ENCODE measurements at regions not wholly inside any gene's neighbourhood (a gene's known extent, or its start where the extent isn't known, plus 50 kb on each side); places are given as distances from the start of the nearest gene placed in this dataset.

DNA sequence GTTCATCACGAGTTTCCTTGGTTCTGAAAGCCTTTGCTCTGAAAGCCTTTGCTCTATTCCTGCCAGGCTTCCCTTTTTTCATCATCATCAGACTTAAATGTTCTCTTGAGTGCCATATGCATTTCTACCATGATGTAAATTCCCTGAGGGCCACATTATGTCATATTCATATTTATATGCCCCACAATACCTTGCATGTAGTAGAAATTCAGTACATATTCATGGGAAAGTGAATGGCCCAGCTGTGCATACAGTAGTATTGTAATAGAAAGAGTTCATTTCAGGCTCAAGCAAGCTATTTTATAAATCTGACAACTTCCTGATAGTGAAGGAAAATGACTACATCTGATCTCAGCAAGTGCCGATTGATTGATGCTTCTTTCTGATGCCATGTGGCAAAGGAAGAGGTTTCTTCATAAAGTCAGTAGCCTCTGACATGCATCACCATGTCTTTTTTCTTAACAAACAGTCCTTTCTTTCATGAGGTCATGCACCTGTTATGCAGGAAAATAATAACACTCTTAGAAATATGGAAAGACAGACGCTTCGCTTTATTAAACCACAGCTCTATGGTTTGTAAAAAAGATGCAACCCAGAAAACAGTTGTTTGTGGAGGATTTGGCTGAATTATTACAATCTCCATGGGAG, 308.7 kb downstream of the SAMD5 start:
- no peaks in the 10 kb centered on the region for H3K4me1 Mint-ChIP-seq (ENCODE audit: low read depth)
- H3K36me3 Mint-ChIP-seq (ENCODE audit: low read depth), result no peaks in the 10 kb centered on the region
- H3K4me3 Mint-ChIP-seq, result no peak overlapping the region
- H3K27ac Mint-ChIP-seq, result no peak overlapping the region
- no peaks in the 10 kb centered on the region for H3K9me3 Mint-ChIP-seq
- H3K27me3 Mint-ChIP-seq (ENCODE audit: low read depth), result no peaks in the 10 kb centered on the region

DNA sequence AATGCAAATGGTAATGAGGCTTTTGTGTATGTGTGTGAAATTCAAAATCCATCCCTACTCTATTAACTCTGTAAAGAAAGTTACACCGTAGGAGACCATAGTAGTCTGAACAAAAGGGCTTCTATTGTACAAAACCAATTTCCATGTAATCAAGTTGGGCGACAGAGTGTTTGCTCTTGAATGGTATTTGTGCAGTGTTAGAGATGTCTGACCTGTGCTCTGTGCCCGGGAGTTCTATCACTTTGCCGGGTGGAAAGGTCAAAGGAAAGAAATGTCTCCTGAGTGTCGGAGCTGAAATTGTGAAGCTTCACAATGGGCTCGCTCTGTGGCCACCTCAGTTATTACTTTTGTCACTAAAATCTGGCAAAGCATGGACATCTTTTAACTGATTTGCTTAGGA, 312.0 kb downstream of the SAMD5 start:
- no peaks in the 10 kb centered on the region for H3K27me3 Mint-ChIP-seq (ENCODE audit: low read depth)
- no peaks in the 10 kb centered on the region for H3K4me1 Mint-ChIP-seq (ENCODE audit: low read depth)
- H3K9me3 Mint-ChIP-seq, result no peaks in the 10 kb centered on the region
- H3K27ac Mint-ChIP-seq, result no peak overlapping the region
- no peak overlapping the region for H3K4me3 Mint-ChIP-seq
- no peaks in the 10 kb centered on the region for H3K36me3 Mint-ChIP-seq (ENCODE audit: low read depth)

DNA sequence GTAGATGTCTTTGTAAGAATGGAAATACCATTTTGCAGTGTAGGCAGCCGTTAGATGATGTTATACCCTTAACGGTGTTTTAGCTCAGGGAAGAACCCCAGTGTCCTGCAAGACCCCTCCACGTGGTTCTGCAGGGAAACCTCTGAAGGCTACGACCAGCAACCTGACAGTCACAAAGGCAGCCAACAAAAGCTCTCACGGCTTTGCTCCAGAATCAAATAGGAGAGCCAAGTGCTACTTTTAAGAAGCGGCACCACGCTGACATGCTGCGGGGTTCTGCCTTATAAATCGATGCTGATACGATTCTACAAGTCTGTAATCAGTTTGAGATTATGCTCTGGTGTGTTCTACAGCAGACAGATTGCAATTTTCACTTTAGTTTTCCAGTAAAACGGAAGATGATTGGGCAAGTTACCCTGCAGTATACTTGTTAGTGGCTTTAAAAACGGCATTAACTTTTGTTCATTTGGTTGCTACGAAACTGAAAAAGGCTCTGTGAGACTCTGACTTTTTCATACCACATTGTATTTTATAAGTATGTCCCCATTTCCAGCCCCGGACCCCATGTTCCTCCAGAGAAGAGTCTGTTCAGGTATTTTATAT, 312.9 kb downstream of the SAMD5 start:
- Mint-ChIP-seq H3K4me1 (ENCODE audit: low read depth) (no peaks in the 10 kb centered on the region), H3K4me3 (no peak overlapping the region), H3K27me3 (ENCODE audit: low read depth) (no peaks in the 10 kb centered on the region), H3K9me3 (no peaks in the 10 kb centered on the region), H3K36me3 (ENCODE audit: low read depth) (no peaks in the 10 kb centered on the region), H3K27ac (no peak overlapping the region)

DNA sequence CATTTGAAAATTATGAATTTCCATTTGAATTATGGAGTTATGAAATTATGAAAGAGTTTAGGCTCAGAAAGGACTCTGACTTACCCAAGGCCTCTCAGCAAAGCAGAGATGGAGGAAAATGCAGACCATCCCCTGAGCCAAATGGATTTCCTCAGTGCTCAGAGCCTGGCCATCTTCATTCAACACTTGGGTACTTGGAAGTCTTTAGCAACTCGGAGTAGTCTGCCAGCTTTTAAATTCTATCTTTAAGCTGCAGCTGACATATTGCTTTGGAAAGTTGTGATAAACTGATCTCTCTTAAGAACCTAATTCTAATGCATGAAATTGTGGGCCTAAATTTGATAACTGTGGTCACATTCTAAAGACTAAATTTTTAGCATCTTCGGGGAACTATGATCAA, 315.4 kb downstream of the SAMD5 start:
- no peaks in the 10 kb centered on the region for H3K4me1 Mint-ChIP-seq (ENCODE audit: low read depth)
- H3K27me3 Mint-ChIP-seq (ENCODE audit: low read depth), result no peaks in the 10 kb centered on the region
- no peak overlapping the region for H3K4me3 Mint-ChIP-seq
- no peaks in the 10 kb centered on the region for H3K9me3 Mint-ChIP-seq
- H3K27ac Mint-ChIP-seq, result no peak overlapping the region
- H3K36me3 Mint-ChIP-seq (ENCODE audit: low read depth), result no peaks in the 10 kb centered on the region

DNA sequence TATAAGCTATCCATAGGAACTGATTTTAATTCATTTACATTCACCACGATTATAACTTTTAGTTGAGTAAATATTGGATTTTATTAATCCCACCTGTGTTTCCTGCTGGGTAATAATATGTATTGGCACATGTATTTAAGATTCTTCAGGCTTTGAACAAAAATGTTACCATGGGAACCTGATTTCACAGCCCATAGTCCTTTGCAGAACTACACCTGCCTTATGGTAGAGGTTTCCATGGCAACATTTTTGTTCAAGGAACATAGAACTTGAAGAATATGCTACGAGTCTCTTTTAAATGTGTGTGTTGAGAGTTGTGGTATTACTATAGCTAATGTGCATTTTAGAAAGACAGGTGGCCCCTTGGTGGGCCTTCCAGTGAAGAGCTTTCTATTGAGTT, 317.4 kb downstream of the SAMD5 start:
- Mint-ChIP-seq H3K9me3 (no peaks in the 10 kb centered on the region), H3K36me3 (ENCODE audit: low read depth) (no peaks in the 10 kb centered on the region), H3K4me3 (no peak overlapping the region), H3K4me1 (ENCODE audit: low read depth) (no peaks in the 10 kb centered on the region), H3K27me3 (ENCODE audit: low read depth) (no peaks in the 10 kb centered on the region), H3K27ac (no peak overlapping the region)

DNA sequence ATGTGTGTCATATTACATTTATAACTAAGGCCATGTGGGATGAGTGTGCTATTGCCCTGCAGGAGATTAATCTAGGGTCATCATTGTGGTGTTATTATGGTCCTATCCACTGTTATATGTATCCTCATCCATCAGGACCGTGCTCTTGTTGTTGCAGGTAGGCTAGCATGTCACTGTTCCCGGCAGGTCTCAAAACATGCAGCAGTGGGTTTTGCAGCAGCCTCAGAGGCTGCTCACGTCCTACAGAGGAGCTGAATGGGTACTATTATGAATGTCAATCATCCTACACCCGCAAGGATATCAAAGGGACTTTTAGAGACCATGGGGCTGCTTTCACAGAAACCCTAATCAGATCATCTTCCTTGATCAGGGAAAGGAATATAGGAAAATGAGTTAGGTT, 318.2 kb downstream of the SAMD5 start:
- Mint-ChIP-seq H3K4me3 (no peak overlapping the region), H3K4me1 (ENCODE audit: low read depth) (no peaks in the 10 kb centered on the region), H3K36me3 (ENCODE audit: low read depth) (no peaks in the 10 kb centered on the region), H3K27me3 (ENCODE audit: low read depth) (no peaks in the 10 kb centered on the region), H3K9me3 (no peaks in the 10 kb centered on the region), H3K27ac (no peak overlapping the region)

DNA sequence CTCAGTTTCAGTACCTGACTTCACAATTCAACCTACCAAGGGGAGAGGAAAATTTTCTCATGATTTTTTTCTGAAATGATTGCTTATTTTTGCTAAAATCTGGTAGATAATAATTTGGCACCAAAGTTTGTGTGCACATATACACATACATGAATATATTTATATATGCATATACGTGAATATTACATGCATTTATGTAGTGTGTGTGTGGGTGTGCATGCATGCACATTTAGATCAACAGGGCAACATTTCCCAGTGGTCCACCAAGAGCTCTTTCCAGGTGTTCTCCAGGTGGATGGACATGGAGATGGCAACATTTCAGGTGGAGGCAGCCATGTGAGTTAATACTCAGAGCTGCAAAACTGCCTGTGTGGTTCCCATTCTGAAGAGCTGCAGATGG, 320.9 kb downstream of the SAMD5 start:
- Mint-ChIP-seq H3K27ac (no peak overlapping the region), H3K27me3 (ENCODE audit: low read depth) (no peaks in the 10 kb centered on the region), H3K36me3 (ENCODE audit: low read depth) (no peaks in the 10 kb centered on the region), H3K4me1 (ENCODE audit: low read depth) (no peaks in the 10 kb centered on the region), H3K9me3 (no peaks in the 10 kb centered on the region), H3K4me3 (no peak overlapping the region)

DNA sequence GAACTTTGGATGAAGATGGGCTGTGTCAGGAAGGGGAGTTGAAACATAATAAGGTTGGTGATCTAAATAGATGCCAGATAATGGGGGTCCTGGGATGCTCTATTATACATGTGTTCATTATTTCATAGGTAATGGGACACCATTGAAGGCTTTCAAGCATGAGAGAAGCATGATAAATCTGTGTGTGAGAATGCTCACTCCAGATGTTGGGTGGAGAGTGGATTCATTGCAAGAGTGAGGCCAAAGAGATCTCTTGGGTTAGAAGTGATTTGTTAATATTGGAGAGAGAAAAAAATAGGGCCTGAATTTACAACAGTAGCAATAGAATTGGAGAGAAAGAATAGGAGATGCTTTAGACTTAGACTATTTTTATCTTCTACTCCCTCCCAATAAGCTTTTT, 321.3 kb downstream of the SAMD5 start:
- no peaks in the 10 kb centered on the region for H3K9me3 Mint-ChIP-seq
- no peak overlapping the region for H3K4me3 Mint-ChIP-seq
- H3K36me3 Mint-ChIP-seq (ENCODE audit: low read depth), result no peaks in the 10 kb centered on the region
- no peaks in the 10 kb centered on the region for H3K4me1 Mint-ChIP-seq (ENCODE audit: low read depth)
- no peak overlapping the region for H3K27ac Mint-ChIP-seq
- no peaks in the 10 kb centered on the region for H3K27me3 Mint-ChIP-seq (ENCODE audit: low read depth)

DNA sequence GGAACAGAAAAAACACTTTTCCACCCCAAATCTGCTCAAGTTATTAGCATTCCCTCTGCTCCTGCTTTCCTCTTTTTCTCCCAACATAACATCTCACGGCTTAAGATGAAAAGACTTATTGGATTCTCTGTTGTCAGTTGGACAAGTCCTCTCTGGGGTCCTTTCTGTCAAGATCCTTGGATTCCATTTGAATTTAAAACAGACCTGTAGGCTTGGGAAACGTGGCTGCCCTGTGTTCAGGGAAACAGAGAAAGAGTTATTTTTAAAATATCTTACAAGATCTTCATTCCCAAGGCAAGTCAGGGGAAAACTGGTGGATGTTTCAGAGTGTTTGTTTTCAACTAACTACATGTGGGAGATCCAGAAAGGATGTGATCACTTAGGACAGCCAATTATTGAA, 322.9 kb downstream of the SAMD5 start:
- no peaks in the 10 kb centered on the region for H3K9me3 Mint-ChIP-seq
- H3K27ac Mint-ChIP-seq, result no peak overlapping the region
- H3K4me3 Mint-ChIP-seq, result no peak overlapping the region
- no peaks in the 10 kb centered on the region for H3K36me3 Mint-ChIP-seq (ENCODE audit: low read depth)
- no peaks in the 10 kb centered on the region for H3K27me3 Mint-ChIP-seq (ENCODE audit: low read depth)
- no peaks in the 10 kb centered on the region for H3K4me1 Mint-ChIP-seq (ENCODE audit: low read depth)

DNA sequence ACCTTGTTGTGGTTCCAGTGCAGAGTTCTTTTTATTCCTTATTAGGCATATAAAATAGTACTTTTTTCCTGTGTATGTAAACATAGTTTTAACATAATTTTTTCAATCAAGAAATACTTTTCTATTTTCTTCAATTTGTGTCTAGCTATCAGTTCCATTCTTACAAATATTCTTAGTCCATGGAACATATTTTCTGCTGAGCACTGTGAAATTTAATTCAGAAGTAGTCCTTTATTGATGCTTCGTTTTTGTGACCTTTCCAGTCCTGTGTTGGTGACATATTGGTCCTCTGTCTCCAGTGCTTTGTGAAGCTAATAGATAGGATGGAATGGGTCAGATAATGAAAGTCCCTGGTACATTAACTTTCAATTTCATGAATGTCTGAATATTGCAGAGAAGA, 325.1 kb downstream of the SAMD5 start:
- no peak overlapping the region for H3K4me3 Mint-ChIP-seq
- H3K27ac Mint-ChIP-seq, result no peak overlapping the region
- no peaks in the 10 kb centered on the region for H3K4me1 Mint-ChIP-seq (ENCODE audit: low read depth)
- H3K36me3 Mint-ChIP-seq (ENCODE audit: low read depth), result no peaks in the 10 kb centered on the region
- H3K9me3 Mint-ChIP-seq, result no peaks in the 10 kb centered on the region
- H3K27me3 Mint-ChIP-seq (ENCODE audit: low read depth), result no peaks in the 10 kb centered on the region

DNA sequence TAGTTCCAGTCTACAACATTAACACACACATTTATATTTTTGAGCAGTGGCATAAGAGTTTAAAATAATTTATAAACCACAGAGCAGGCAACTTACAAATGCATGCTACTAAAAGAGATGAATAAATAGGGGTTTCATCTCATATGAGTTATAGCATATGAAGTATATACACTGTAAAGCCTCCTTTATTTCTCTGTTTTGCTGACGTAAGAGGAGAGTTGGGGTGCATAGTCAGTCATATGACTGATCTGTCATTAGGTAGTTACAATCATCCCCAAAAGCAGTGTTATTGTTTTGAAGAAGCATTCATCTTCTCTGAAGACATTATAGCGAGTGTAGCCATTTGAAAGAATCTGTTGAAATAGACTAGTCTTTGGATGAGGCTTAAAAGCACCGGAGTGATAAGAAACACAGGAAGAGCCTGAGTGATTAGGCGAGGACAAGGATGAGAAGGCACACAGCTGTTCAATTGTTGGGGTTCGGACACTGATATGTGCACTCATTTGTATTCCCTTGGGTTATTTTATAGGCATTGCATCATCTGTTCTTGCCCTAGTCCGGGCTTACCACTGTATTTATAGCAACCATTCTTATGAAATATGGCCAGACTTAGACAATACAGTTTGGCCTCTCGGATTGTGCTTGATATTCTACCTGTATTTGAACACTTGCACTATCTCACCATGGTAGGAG, 325.7 kb downstream of the SAMD5 start:
- Mint-ChIP-seq H3K27me3 (ENCODE audit: low read depth) (no peaks in the 10 kb centered on the region), H3K27ac (no peak overlapping the region)

DNA sequence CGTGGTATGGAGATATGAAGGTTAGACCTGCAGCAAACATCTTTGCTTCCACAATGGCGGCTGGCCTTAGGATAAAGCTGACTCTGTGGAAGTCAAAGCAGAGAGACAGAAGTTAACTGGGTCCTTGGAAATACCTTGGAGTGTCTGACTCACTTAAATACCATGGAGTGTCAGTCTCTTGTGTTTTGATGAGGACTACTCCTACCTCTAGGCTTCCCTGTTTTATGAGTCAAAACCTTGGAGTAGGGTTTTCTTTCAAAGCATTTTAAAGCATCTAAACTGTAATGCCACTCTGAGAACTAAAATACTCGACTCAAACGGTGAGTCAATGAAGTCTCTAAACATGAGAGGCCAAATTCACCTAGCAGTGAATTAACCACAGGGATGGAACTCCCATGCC, 329.1 kb downstream of the SAMD5 start:
- H3K27me3 Mint-ChIP-seq (ENCODE audit: low read depth), result no peaks in the 10 kb centered on the region
- H3K36me3 Mint-ChIP-seq (ENCODE audit: low read depth), result no peaks in the 10 kb centered on the region

More for the DNA sequence above, 325.7 kb downstream of the SAMD5 start:
- Mint-ChIP-seq H3K36me3 (ENCODE audit: low read depth) (no peaks in the 10 kb centered on the region), H3K4me1 (ENCODE audit: low read depth) (no peaks in the 10 kb centered on the region), H3K4me3 (no peak overlapping the region), H3K9me3 (no peaks in the 10 kb centered on the region)

DNA sequence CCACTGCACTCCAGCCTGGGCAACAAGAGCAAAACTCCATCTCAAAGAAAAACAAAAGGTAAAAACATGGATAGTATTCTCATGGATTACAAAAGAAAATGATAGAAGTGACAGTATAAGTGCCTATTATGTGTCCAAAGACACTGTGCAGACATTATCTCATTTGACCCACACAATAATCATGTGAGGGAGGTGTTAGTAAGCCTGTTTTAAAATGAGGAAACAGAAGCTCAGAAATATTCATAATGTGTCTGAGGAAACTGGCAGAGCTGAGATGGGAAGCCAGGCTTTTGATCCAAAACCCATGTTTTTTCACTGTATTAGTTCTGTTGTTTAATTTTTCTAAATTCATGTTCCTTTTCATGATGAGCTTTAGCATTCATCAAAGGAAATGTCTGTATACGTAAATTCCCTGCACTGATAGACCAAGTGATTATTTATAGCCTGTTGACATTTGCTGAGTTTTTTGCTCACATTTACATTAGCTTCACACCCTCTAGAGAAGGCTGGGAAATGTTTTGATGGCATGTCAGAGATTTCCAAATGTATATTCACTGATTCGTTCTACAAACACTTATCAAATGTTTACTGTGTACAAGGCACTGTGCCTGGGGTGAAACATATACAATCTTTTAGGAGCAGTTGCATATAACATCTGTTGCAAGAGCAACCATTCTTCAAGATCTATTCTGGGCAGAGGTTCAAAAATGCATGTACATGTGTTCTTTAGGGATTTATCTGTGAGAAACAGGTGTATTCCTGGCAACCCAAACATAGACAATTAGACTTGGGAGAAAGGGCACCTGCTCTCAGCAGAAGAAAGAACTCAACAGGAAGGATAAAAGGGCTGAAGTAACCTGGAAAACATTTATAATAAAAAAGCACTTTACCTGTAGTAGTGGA, 331.5 kb downstream of the SAMD5 start:
- Mint-ChIP-seq H3K36me3 (ENCODE audit: low read depth) (no peaks in the 10 kb centered on the region), H3K27ac (no peak overlapping the region), H3K4me1 (ENCODE audit: low read depth) (no peaks in the 10 kb centered on the region), H3K4me3 (no peak overlapping the region), H3K9me3 (no peaks in the 10 kb centered on the region), H3K27me3 (ENCODE audit: low read depth) (no peaks in the 10 kb centered on the region)

More for the DNA sequence above, 329.1 kb downstream of the SAMD5 start:
- Mint-ChIP-seq H3K4me1 (ENCODE audit: low read depth) (no peaks in the 10 kb centered on the region), H3K9me3 (no peaks in the 10 kb centered on the region), H3K27ac (no peak overlapping the region), H3K4me3 (no peak overlapping the region)

DNA sequence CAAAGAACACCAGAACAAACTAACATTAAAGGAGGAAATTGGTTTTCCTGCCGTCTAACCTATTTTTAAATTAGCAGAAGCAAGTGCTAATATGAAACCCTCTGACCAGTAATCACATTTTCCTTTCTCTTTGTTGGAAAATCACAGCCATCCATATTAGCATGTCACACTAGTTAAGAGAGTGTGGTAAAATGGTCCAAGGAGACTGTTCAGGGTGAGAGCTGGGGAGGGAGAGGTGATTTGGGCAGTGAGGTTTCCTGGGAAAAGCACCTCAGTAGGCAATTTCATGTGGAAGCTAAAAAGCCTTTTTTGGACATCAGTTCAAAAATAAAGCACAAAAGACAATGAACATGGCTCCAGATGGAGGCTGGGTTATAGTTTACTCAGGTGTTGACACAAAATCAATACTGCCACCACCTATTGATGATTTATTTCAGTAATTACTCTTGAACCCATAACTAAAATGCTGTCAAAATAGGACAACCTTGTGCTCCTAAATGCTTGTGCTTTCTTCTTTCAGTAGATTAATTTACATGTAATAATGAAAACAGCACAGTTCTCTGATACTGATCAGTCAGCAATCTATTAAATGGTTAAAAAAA, 333.2 kb downstream of the SAMD5 start:
- Mint-ChIP-seq H3K27me3 (ENCODE audit: low read depth) (no peaks in the 10 kb centered on the region), H3K36me3 (ENCODE audit: low read depth) (no peaks in the 10 kb centered on the region), H3K9me3 (no peaks in the 10 kb centered on the region), H3K4me1 (ENCODE audit: low read depth) (no peaks in the 10 kb centered on the region), H3K27ac (no peak overlapping the region), H3K4me3 (no peak overlapping the region)

Measured in T-helper 1 cell treated with Interleukin-12 subunit alpha and Interleukin-12 subunit beta and Interleukin-4 antibody, amounts not matched to agents 30 μg/mL and 1 μg/mL, for 36 hours (primary cell).